ENCODE measurements at regions not wholly inside any gene's neighbourhood (a gene's known extent, or its start where the extent isn't known, plus 50 kb on each side); places are given as distances from the start of the nearest gene placed in this dataset.
A peak's percentile ranks its signal among the peaks of the same experiment; 100 is the strongest.

DNA sequence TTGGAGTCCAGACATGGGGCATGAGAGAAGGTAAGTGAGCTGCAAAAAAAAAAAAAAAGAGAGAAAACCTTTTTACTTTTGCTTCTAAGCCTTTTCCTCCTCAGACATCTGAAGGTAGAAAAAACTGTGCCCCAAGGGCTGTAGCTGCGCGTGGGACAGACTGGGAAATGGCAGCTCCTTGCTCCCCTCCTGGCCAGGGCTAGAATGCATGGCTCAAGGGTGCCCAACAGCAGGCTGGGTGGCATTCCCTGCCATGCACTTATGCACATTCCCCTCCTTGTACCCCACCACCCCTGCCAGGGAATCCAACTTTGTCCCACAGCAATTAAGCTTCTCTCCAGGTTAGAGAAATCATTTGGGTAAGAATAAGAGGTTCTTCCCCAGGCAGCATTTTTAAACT, 421.2 kb downstream of the TRAM1L1 start:
- TF ChIP-seq, protein P1, sequence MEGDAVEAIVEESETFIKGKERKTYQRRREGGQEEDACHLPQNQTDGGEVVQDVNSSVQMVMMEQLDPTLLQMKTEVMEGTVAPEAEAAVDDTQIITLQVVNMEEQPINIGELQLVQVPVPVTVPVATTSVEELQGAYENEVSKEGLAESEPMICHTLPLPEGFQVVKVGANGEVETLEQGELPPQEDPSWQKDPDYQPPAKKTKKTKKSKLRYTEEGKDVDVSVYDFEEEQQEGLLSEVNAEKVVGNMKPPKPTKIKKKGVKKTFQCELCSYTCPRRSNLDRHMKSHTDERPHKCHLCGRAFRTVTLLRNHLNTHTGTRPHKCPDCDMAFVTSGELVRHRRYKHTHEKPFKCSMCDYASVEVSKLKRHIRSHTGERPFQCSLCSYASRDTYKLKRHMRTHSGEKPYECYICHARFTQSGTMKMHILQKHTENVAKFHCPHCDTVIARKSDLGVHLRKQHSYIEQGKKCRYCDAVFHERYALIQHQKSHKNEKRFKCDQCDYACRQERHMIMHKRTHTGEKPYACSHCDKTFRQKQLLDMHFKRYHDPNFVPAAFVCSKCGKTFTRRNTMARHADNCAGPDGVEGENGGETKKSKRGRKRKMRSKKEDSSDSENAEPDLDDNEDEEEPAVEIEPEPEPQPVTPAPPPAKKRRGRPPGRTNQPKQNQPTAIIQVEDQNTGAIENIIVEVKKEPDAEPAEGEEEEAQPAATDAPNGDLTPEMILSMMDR (conservative IDR thresholded peaks at IDR 0.05 in 1 of 2, IDR thresholded peaks at IDR 0.05 in 1 of 2; ENCODE audit: extremely low read depth in 1 of 2, insufficient read depth in 1 of 2, low read depth in 1 of 2, low read length in 2 of 2) = peak in 1 of 2 donors; percentile 13
- no peak for TF ChIP-seq EZH2 (IDR thresholded peaks at IDR 0.05; ENCODE audit: borderline replicate concordance, low read length)

Measured in mammary epithelial cell (primary cell).